Gastrocnemius medialis (tissue), 4 donors: ENCODE measurements at regions not wholly inside any gene's neighbourhood (a gene's known extent, or its start where the extent isn't known, plus 50 kb on each side); places are given as distances from the start of the nearest gene placed in this dataset.

Experiments
- POLR2A ChIP-seq, 2 donors: fragments of 450-650 bp; IDR thresholded peaks; one replicate each; pipeline ENCODE4 v1.6.1; 2017; ENCODE audit warnings: antibody characterized with exemption in 2 of 2, mild to moderate bottlenecking in 2 of 2, moderate library complexity in 2 of 2
- TF ChIP-seq, protein P1 (sequence below), 5 experiments: fragments of 450-650 bp in 3 of 5; fragments of 200-600 bp in 2 of 5; sonication (generic) in 2 of 5; IDR thresholded peaks in 4 of 5; conservative IDR thresholded peaks in 1 of 5; 1 replicate in 4 of 5; 2 replicates in 1 of 5; pipeline ENCODE4 v1.5.1; 2016 to 2019; ENCODE audit warnings: antibody characterized with exemption in 5 of 5, mild to moderate bottlenecking in 3 of 5, moderate library complexity in 3 of 5

DNA sequence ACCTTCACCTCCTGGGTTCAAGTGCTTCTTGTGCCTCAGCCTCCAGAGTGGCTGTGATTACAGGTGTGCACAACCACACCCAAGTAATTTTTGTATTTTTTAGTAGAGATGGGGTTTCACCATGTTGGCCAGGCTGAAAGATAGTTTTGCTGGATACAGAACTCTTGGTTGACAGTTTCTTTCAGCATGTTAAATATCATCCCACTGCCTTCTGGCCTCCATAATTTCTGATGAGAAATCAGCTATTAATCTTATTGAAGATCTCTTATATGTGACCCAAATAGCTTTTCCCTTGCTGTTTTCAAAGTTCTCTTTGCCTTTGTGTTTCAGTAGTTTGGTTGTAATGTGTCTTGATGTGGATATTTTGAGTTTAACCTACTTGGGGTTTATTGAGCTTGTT lies 50.3 kb upstream of the BRD7 start:
- TF ChIP-seq, protein P1, sequence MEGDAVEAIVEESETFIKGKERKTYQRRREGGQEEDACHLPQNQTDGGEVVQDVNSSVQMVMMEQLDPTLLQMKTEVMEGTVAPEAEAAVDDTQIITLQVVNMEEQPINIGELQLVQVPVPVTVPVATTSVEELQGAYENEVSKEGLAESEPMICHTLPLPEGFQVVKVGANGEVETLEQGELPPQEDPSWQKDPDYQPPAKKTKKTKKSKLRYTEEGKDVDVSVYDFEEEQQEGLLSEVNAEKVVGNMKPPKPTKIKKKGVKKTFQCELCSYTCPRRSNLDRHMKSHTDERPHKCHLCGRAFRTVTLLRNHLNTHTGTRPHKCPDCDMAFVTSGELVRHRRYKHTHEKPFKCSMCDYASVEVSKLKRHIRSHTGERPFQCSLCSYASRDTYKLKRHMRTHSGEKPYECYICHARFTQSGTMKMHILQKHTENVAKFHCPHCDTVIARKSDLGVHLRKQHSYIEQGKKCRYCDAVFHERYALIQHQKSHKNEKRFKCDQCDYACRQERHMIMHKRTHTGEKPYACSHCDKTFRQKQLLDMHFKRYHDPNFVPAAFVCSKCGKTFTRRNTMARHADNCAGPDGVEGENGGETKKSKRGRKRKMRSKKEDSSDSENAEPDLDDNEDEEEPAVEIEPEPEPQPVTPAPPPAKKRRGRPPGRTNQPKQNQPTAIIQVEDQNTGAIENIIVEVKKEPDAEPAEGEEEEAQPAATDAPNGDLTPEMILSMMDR (IDR thresholded peaks at IDR 0.05 in 4 of 5, conservative IDR thresholded peaks at IDR 0.05 in 1 of 5) = no peak
- TF ChIP-seq POLR2A (IDR thresholded peaks at IDR 0.05) = no peak
